CD4-positive, alpha-beta T cell treated with Interleukin-15 for 4 hours (primary cell): ENCODE measurements at regions not wholly inside any gene's neighbourhood (a gene's known extent, or its start where the extent isn't known, plus 50 kb on each side); places are given as distances from the start of the nearest gene placed in this dataset.
"Not testable (repeated sequence)": the region's sequence is repeated elsewhere in the genome, so short reads cannot be mapped to it uniquely, and the experiment has no call there.

Experiments
- DNase-seq: peaks from one replicate; pipeline ENCODE4 v3.0.0-alpha.2; 2020; ENCODE audit warnings: low spot score

- DNase-seq: no peak
These were observed 1249.4 kb downstream of the ADGRL3 start for GRCh38 chr4:62449538-62449937.

DNA sequence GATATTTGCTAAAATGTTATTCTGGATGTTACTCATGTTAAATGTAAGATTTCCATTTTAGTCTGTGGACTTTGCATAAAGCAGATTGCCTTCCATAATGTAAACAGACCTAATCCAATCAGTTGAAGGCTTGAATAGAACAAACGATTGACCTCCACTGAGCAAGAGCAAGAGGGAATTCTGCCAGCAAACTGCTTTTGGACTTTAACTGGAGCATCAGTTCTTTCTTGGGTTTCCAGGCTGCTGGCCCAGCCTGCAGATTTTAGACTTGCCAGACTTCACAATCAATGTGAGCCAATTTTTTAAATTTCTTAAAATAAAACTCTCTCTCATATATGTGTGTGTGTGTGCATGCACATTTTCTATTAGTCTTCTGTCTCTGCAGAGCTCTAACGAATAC lies 1248.8 kb downstream of the ADGRL3 start:
- no peak for DNase-seq

- no peak for DNase-seq
These were observed 1238.9 kb downstream of the ADGRL3 start for GRCh38 chr4:62439051-62439450.

- DNase-seq: no peak
These were observed 1234.8 kb downstream of the ADGRL3 start for GRCh38 chr4:62434921-62435320.

GRCh38 chr4:62431513-62432231 lies 1231.5 kb downstream of the ADGRL3 start:
- DNase-seq: not testable (repeated sequence)

DNA sequence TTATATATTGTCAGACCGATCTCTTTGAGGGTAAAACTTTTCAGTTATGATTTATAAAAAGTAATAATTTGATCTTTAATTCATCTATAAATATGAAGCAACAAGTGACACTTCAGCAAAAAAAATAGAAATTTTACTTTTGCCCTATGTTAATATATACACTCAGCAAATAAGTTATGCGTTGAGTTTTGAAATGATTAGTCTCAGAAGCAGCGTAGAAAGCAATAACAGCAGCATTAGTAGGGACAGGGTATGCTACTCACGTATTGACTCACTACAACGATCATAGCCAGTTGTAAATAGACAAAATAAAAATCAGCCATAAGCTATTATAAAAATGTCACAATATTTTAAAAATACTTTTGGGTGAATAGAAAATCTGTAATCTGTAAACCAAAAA lies 1229.2 kb downstream of the ADGRL3 start:
- no peak for DNase-seq

DNA sequence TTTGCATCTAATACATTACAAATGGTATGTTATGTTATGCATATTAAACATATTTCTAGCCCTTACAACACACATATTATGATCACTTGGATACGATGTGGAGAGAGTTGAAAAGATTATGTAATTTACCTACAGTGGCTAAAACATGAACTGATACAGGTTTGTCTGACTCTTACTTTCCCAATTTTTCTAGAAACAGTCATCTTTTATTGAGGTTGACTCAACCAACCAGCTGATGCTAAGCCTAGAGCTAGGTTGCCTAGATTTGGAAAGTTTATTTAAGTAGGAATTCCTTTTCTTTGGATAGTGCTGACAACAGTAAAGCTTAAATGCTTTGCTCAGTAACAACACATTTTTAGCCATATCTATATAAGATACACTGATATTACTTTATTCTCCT lies 1215.1 kb downstream of the ADGRL3 start:
- no peak for DNase-seq

DNA sequence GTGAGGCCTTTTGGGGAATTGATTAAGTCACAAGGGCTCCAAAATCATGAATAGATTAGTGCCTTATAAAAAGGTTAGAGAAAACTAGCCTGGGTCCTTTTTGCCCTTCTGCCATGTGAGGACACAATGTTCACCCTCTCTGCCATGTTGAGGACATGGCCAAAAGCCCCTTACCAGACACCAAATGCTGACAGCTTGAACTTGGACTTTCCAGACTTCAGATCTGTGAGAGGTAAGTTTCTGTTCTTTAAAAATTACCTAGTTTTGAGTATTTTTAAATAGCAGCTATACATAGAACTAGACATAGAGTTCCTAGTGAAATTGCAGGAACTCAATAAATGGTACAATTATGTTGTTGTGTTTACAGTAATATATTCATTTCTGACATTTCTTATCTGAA lies 1214.4 kb downstream of the ADGRL3 start:
- DNase-seq: no peak

GRCh38 chr4:62410371-62411003 lies 1210.4 kb downstream of the ADGRL3 start:
- DNase-seq: no peak

- no peak for DNase-seq
These were observed 1208.3 kb downstream of the ADGRL3 start for GRCh38 chr4:62408454-62408853.

DNA sequence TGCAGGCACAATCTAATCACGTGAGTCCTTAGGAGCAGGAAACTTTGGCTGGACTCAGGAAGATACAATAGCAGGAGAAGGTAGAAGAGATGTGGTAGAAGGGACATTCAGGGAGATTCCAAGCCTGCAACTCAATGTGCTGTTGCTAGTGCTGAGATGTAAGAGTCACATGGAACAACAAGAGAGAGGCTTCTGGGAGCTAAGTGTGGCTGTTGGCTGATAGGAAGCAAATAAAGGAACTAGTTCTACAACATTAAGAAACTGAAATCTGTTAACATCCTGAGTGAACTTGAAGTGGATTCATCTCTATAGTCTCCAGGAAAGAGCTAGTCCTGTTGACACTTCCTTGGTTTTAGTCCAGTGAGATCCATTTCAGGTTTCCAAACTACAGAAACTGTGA lies 1207.4 kb downstream of the ADGRL3 start:
- no peak for DNase-seq

- no peak for DNase-seq
These were observed 1202.1 kb downstream of the ADGRL3 start for GRCh38 chr4:62402088-62402806.

GRCh38 chr4:62399242-62399641 lies 1199.1 kb downstream of the ADGRL3 start:
- no peak for DNase-seq

- DNase-seq: no peak
These were observed 1198.2 kb downstream of the ADGRL3 start for GRCh38 chr4:62398318-62398717.

DNA sequence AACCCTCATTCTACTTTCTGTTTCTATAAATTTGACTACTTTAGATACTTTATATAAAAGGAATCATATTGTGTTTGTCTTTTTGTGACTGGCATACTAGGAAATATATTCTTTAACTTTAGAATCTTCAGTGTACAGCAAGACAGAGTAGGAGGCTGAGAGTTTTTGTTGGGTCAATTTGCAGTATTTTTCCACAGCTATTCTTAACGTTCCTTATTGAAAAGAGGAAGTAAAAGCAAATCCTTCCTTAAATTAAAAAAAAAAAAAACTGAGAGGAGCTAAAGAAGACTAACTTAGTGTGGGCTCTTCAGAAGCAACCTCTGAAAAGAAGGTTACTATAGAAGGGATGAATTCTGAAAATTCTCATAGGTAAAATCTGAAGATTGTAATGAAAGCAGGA lies 1194.6 kb downstream of the ADGRL3 start:
- no peak for DNase-seq

DNA sequence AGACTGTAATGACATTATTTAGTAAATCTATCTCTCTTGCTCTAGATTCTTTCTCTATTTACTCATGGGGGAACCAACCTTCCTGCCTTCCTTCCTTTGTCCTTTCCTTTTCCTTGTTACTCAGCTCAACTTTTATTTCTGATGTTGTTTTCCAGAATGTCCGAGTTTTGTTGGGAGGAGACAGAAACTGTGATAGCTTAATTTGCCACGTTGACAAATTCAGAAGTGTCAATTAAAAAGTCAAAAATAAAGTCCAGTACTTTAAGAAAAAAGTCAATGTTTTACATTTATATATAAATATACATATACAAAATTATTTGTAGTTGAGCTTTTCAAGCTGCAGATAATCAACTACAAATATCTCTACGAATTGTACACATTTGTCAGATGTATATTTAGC lies 1187.7 kb downstream of the ADGRL3 start:
- DNase-seq: no peak

- DNase-seq: no peak
These were observed 1177.6 kb downstream of the ADGRL3 start for GRCh38 chr4:62377700-62378099.

- no peak for DNase-seq
These were observed 1177.1 kb downstream of the ADGRL3 start for GRCh38 chr4:62377245-62377644.

- no peak for DNase-seq
These were observed 1166.8 kb downstream of the ADGRL3 start for GRCh38 chr4:62366939-62367338.

GRCh38 chr4:62360156-62360545 lies 1160.0 kb downstream of the ADGRL3 start:
- no peak for DNase-seq

DNA sequence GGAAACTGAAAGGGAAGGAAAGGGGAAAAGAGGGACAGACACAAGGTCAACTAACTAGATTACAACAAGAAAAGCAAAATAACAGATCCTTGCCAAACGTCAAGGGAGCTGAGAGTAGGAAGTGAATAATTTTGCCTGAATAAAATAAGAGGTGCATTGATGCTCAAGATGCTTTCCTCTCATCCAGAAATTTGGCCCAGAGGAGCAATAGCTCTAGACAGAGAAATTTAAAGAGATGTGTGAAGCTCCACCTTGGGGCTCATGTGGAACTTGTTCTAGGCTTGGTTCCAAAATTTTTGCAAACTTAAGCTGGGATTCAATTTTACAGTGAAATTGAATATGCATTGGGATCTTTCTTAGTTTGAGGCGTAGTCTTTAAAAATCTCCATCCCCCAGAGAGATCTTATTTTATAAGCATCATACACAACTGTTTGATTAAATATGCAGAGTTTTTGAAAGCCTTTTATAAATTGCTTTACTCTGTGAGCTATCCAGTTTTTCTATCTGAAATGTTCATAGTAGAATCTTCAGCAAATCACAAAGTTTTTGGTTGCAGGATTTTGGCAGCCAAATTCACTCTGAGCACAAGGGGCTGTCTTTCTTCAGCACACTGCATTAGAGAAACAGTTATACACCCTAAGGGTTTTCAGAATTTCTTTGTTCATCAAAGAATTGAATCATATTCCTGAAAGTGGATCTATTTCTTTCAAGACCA lies 1159.5 kb downstream of the ADGRL3 start:
- no peak for DNase-seq

GRCh38 chr4:62344915-62345314 lies 1144.8 kb downstream of the ADGRL3 start:
- no peak for DNase-seq

GRCh38 chr4:62344474-62344873 lies 1144.3 kb downstream of the ADGRL3 start:
- DNase-seq: no peak
